GM10248 (cell line): ENCODE measurements at regions not wholly inside any gene's neighbourhood (a gene's known extent, or its start where the extent isn't known, plus 50 kb on each side); places are given as distances from the start of the nearest gene placed in this dataset.

Experiments
- CTCF ChIA-PET: fragments of 300-600 bp; sonication (Branson Sonifier 250); formaldehyde crosslinking; extraction: SDS; loops from one replicate; lab custom pipeline; 2021; ENCODE audit warnings: antibody characterized with exemption; lab: Yijun Ruan, JAX
- POLR2A ChIA-PET: fragments of 350-650 bp; sonication (Branson Sonifier 250); formaldehyde crosslinking; extraction: SDS; loops from one replicate; lab custom pipeline; 2020; ENCODE audit warnings: antibody characterized with exemption; lab: Yijun Ruan, JAX
- DNase-seq: peaks from one replicate; pipeline ENCODE4 v3.0.0; 2012; ENCODE audit errors: extremely low spot score
- TF ChIP-seq, protein P1 (sequence below): IDR thresholded peaks from 2 replicates; pipeline ENCODE4 v1.5.1; 2012; ENCODE audit warnings: mild to moderate bottlenecking, low read depth; ENCODE audit errors: extremely low read depth, missing control alignments, control extremely low read depth

GRCh38 chr6:21327326-21328112 lies 266.0 kb upstream of the SOX4 start:
- CTCF ChIA-PET: no interaction called here

GRCh38 chr6:21331235-21331634 lies 262.3 kb upstream of the SOX4 start:
- CTCF ChIA-PET: no interaction called here
- TF ChIP-seq, protein P1, sequence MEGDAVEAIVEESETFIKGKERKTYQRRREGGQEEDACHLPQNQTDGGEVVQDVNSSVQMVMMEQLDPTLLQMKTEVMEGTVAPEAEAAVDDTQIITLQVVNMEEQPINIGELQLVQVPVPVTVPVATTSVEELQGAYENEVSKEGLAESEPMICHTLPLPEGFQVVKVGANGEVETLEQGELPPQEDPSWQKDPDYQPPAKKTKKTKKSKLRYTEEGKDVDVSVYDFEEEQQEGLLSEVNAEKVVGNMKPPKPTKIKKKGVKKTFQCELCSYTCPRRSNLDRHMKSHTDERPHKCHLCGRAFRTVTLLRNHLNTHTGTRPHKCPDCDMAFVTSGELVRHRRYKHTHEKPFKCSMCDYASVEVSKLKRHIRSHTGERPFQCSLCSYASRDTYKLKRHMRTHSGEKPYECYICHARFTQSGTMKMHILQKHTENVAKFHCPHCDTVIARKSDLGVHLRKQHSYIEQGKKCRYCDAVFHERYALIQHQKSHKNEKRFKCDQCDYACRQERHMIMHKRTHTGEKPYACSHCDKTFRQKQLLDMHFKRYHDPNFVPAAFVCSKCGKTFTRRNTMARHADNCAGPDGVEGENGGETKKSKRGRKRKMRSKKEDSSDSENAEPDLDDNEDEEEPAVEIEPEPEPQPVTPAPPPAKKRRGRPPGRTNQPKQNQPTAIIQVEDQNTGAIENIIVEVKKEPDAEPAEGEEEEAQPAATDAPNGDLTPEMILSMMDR: no peak
- DNase-seq: no peak
- POLR2A ChIA-PET: no interaction called here

More at GRCh38 chr6:21327326-21328112, 266.0 kb upstream of the SOX4 start:
- POLR2A ChIA-PET: no interaction called here
- DNase-seq: no peak
- TF ChIP-seq, protein P1: no peak

DNA sequence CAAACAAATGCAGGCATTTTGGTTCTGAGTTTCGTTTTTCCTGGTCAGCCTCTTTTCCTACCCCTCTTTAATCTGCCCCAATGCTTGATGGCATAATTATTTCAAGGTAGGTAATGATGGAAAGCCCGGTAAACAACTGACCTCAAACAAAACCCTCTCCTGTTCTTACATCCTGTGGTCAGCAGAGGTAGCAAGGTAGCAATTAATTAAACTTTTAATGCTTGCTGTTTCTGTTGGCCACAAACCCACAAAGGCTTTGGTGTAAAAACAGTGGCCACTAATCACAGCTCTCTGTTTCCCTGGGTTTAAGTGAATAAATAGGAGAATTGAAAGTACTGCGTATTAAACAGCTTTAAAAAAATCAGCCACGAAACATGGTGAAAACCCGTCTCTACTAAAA lies 261.5 kb upstream of the SOX4 start:
- POLR2A ChIA-PET: no interaction called here
- TF ChIP-seq, protein P1: no peak
- CTCF ChIA-PET: interaction anchor here (0.6 to 1.6 kb wide), 3 partner anchors 17 to 258 kb away, joined by 3 to 6 read pairs (median 3); no protein-coding TSS in a partner anchor
- no peak for DNase-seq

GRCh38 chr6:21332660-21333059 lies 260.9 kb upstream of the SOX4 start:
- POLR2A ChIA-PET: no interaction called here
- TF ChIP-seq, protein P1: no peak
- DNase-seq: no peak
- CTCF ChIA-PET: interaction anchor here (0.6 to 1.6 kb wide), 3 partner anchors 16 to 257 kb away, joined by 3 to 6 read pairs (median 3); no protein-coding TSS in a partner anchor

- CTCF ChIA-PET: interaction anchor here (1.6 kb wide), 1 partner anchor 15 kb away, joined by 6 read pairs; no protein-coding TSS in a partner anchor
- DNase-seq: no peak
- TF ChIP-seq, protein P1: no peak
- POLR2A ChIA-PET: no interaction called here
These were observed 259.8 kb upstream of the SOX4 start for GRCh38 chr6:21333715-21334114.

- TF ChIP-seq, protein P1: no peak
- CTCF ChIA-PET: no interaction called here
- DNase-seq: no peak
- POLR2A ChIA-PET: interaction anchor here (0.6 kb wide), 1 partner anchor 140 kb away, joined by 4 read pairs; no protein-coding TSS in a partner anchor
These were observed 258.9 kb upstream of the SOX4 start for GRCh38 chr6:21334651-21335050.
